ENCODE measurements at regions not wholly inside any gene's neighbourhood (a gene's known extent, or its start where the extent isn't known, plus 50 kb on each side); places are given as distances from the start of the nearest gene placed in this dataset.

GRCh38 chr14:42513837-42514236, 907.2 kb downstream of the LRFN5 start:
- H3K36me3 ChIP-seq: no peaks in the 10 kb centered on the region
- H3K9me3 ChIP-seq: no peaks in the 10 kb centered on the region
- intact Hi-C loops (cut with DNase I; ENCODE audit: low total_unique reads): no loop called here
- no peaks in the 10 kb centered on the region for H3K4me1 ChIP-seq
- H3K27me3 ChIP-seq: no peaks in the 10 kb centered on the region
- no peak overlapping the region for H3K4me3 ChIP-seq
- TF ChIP-seq POLR2A (IDR thresholded peaks at IDR 0.05) (no peak), CTCF (IDR thresholded peaks at IDR 0.05 in 4 of 5, conservative IDR thresholded peaks at IDR 0.05 in 1 of 5) (no peak)
- in situ Hi-C loops (cut with MboI; ENCODE audit: low sequenced_read_pairs in 4 of 4): no loop called here
- DNase-seq (no peak), ATAC-seq (no peak)
- no peak overlapping the region for H3K27ac ChIP-seq

- DNase-seq (no peak), ATAC-seq (no peak)
- no peak overlapping the region for H3K27ac ChIP-seq
- intact Hi-C loops (cut with DNase I; ENCODE audit: low total_unique reads): no loop called here
- H3K27me3 ChIP-seq: no peaks in the 10 kb centered on the region
- no peaks in the 10 kb centered on the region for H3K9me3 ChIP-seq
- in situ Hi-C loops (cut with MboI; ENCODE audit: low sequenced_read_pairs in 4 of 4): no loop called here
- TF ChIP-seq CTCF (IDR thresholded peaks at IDR 0.05 in 4 of 5, conservative IDR thresholded peaks at IDR 0.05 in 1 of 5) (no peak), POLR2A (IDR thresholded peaks at IDR 0.05) (no peak)
- H3K36me3 ChIP-seq: no peaks in the 10 kb centered on the region
- H3K4me1 ChIP-seq: no peaks in the 10 kb centered on the region
- no peak overlapping the region for H3K4me3 ChIP-seq
Observed at GRCh38 chr14:42510071-42510470, 903.4 kb downstream of the LRFN5 start.

- ATAC-seq: no peak
- Histone ChIP-seq H3K4me3 (no peak overlapping the region), H3K27me3 (no peaks in the 10 kb centered on the region), H3K9me3 (no peaks in the 10 kb centered on the region), H3K36me3 (no peaks in the 10 kb centered on the region), H3K27ac (no peak overlapping the region), H3K4me1 (no peaks in the 10 kb centered on the region)
- TF ChIP-seq CTCF (IDR thresholded peaks at IDR 0.05 in 4 of 5, conservative IDR thresholded peaks at IDR 0.05 in 1 of 5) (no peak), POLR2A (IDR thresholded peaks at IDR 0.05) (no peak)
- no peak for DNase-seq
- in situ Hi-C loops (cut with MboI; ENCODE audit: low sequenced_read_pairs in 4 of 4) (no loop called here), intact Hi-C loops (cut with DNase I; ENCODE audit: low total_unique reads) (no loop called here)
Observed at GRCh38 chr14:42508209-42508946, 901.7 kb downstream of the LRFN5 start.

GRCh38 chr14:42504433-42504832, 897.8 kb downstream of the LRFN5 start:
- DNase-seq: no peak
- no peaks in the 10 kb centered on the region for H3K27me3 ChIP-seq
- no peak for ATAC-seq
- no peaks in the 10 kb centered on the region for H3K36me3 ChIP-seq
- H3K4me1 ChIP-seq: no peaks in the 10 kb centered on the region
- no peak overlapping the region for H3K4me3 ChIP-seq
- intact Hi-C loops (cut with DNase I; ENCODE audit: low total_unique reads): no loop called here
- in situ Hi-C loops (cut with MboI; ENCODE audit: low sequenced_read_pairs in 4 of 4): no loop called here
- TF ChIP-seq POLR2A (IDR thresholded peaks at IDR 0.05): no peak
- no peak for TF ChIP-seq CTCF (IDR thresholded peaks at IDR 0.05 in 4 of 5, conservative IDR thresholded peaks at IDR 0.05 in 1 of 5)
- H3K9me3 ChIP-seq: no peaks in the 10 kb centered on the region
- H3K27ac ChIP-seq: no peak overlapping the region

GRCh38 chr14:42499137-42499536, 892.5 kb downstream of the LRFN5 start:
- Histone ChIP-seq H3K4me3 (no peak overlapping the region), H3K27ac (no peak overlapping the region), H3K4me1 (no peaks in the 10 kb centered on the region), H3K27me3 (no peaks in the 10 kb centered on the region), H3K9me3 (no peaks in the 10 kb centered on the region), H3K36me3 (no peaks in the 10 kb centered on the region)
- DNase-seq: no peak
- no peak for TF ChIP-seq CTCF (IDR thresholded peaks at IDR 0.05 in 4 of 5, conservative IDR thresholded peaks at IDR 0.05 in 1 of 5)
- no peak for TF ChIP-seq POLR2A (IDR thresholded peaks at IDR 0.05)
- intact Hi-C loops (cut with DNase I; ENCODE audit: low total_unique reads) (no loop called here), in situ Hi-C loops (cut with MboI; ENCODE audit: low sequenced_read_pairs in 4 of 4) (no loop called here)
- ATAC-seq: no peak

All from gastrocnemius medialis (tissue), 4 donors.